MCF 10A (cell line): ENCODE measurements at regions not wholly inside any gene's neighbourhood (a gene's known extent, or its start where the extent isn't known, plus 50 kb on each side); places are given as distances from the start of the nearest gene placed in this dataset.

Source experiments
- BruUV-seq: library from RNA; stranded (reverse); fragments of 400-500 nt; replicated peaks from 2 replicates; lab custom pipeline; 2021; lab: Mats Ljungman, UMichigan
- CTCF ChIA-PET: fragments of 300-600 bp; sonication (Branson Sonifier 250); formaldehyde crosslinking; extraction: SDS; loops from one replicate; lab custom pipeline; 2021; ENCODE audit warnings: antibody characterized with exemption, inconsistent platforms; lab: Yijun Ruan, JAX
- POLR2A ChIA-PET: fragments of 300-600, 350-650 bp; sonication (Branson Sonifier 250); formaldehyde crosslinking; extraction: SDS; loops from one replicate; lab custom pipeline; 2020; ENCODE audit warnings: antibody characterized with exemption, inconsistent platforms; lab: Yijun Ruan, JAX
- DNase-seq: peaks from one replicate; pipeline ENCODE4 v3.0.0-alpha.2; 2018; ENCODE audit not compliant: unreplicated experiment
- H3K27ac Mint-ChIP-seq: one replicate; pipeline ENCODE4 v1.8.0; 2022; ENCODE audit warnings: mild to moderate bottlenecking, low read depth, mixed read lengths; ENCODE audit not compliant: unreplicated experiment
- H3K27me3 Mint-ChIP-seq: one replicate; pipeline ENCODE4 v1.8.0; 2022; ENCODE audit warnings: mixed read lengths; ENCODE audit not compliant: insufficient read depth, unreplicated experiment
- H3K36me3 Mint-ChIP-seq: one replicate; pipeline ENCODE4 v1.8.0; 2022; ENCODE audit warnings: mild to moderate bottlenecking, moderate library complexity, mixed read lengths; ENCODE audit not compliant: insufficient read depth, unreplicated experiment
- H3K4me1 Mint-ChIP-seq: one replicate; pipeline ENCODE4 v1.8.0; 2022; ENCODE audit warnings: mixed read lengths; ENCODE audit not compliant: insufficient read depth, unreplicated experiment
- H3K4me3 Mint-ChIP-seq: one replicate; pipeline ENCODE4 v1.8.0; 2022; ENCODE audit warnings: mild to moderate bottlenecking, moderate library complexity, mixed read lengths; ENCODE audit not compliant: unreplicated experiment
- H3K9me3 Mint-ChIP-seq: one replicate; pipeline ENCODE4 v1.8.0; 2022; ENCODE audit warnings: mixed read lengths; ENCODE audit not compliant: unreplicated experiment
- CTCF ChIP-seq: fragments of 200-600 bp; IDR thresholded peaks from one replicate; pipeline ENCODE4 v1.8.0; 2022; ENCODE audit warnings: antibody characterized with exemption, mild to moderate bottlenecking; ENCODE audit not compliant: unreplicated experiment
- intact Hi-C: fragments of 100-400 bp; cut with micrococcal nuclease; formaldehyde crosslinking; loops from 2 replicates; pipeline ENCODE4 v1.14.1; 2022

DNA sequence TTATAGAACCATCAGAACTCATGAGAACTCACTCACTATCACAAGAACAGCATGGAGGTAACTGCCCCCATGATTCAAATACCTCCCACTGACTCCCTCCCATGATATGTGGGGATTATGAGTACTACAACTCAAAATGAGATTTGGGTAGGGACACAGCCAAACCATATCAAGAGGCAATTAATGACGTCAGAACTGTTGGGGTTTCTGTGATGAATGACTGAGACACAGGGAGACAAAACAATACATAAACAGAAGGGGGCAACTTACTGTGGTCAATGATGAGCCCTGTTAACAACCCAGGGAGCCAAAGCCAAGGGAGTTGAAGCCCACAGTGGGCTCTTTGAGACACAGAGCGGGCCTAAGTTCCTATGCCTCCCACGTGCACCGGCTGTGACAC is 171.3 kb upstream of the GHITM start:
- Mint-ChIP-seq H3K27me3 (no peaks in the 10 kb centered on the region), H3K4me3 (no peak overlapping the region), H3K9me3 (no peaks in the 10 kb centered on the region), H3K27ac (no peak overlapping the region), H3K36me3 (no peaks in the 10 kb centered on the region), H3K4me1 (no peaks in the 10 kb centered on the region)
- BruUV-seq, result no TSS peak
- intact Hi-C loops, result no loop called here
- POLR2A ChIA-PET, result no interaction called here
- CTCF ChIA-PET, result no interaction called here
- no peak for TF ChIP-seq CTCF
- no peak for DNase-seq

- no TSS peak for BruUV-seq
- Mint-ChIP-seq H3K9me3 (no peaks in the 10 kb centered on the region), H3K4me3 (no peak overlapping the region), H3K27me3 (no peaks in the 10 kb centered on the region), H3K36me3 (no peaks in the 10 kb centered on the region), H3K27ac (no peak overlapping the region), H3K4me1 (peaks cover 12% of the 10 kb centered on the region)
- peak; percentile 29 for DNase-seq
- no peak for TF ChIP-seq CTCF
- ChIA-PET CTCF (interaction anchor here (0.6 to 0.8 kb wide), 4 partner anchors 48 to 1781 kb away, joined by 3 to 4 read pairs (median 4); no protein-coding TSS in a partner anchor), POLR2A (interaction anchor here (0.7 kb wide), 1 partner anchor 15 kb away, joined by 3 read pairs; no protein-coding TSS in a partner anchor)
- intact Hi-C loops, result no loop called here
Measured at GRCh38 chr10:83978681-83979383, 160.5 kb upstream of the GHITM start.

- no peaks in the 10 kb centered on the region for H3K27me3 Mint-ChIP-seq
- CTCF ChIA-PET, result interaction anchor here (0.7 to 1.0 kb wide), 3 partner anchors 15 to 1734 kb away, joined by 3 read pairs; no protein-coding TSS in a partner anchor
- TF ChIP-seq CTCF, result no peak
- no peaks in the 10 kb centered on the region for H3K9me3 Mint-ChIP-seq
- H3K27ac Mint-ChIP-seq, result no peak overlapping the region
- no peak for DNase-seq
- POLR2A ChIA-PET, result interaction anchor here (1.2 kb wide), 1 partner anchor 8 kb away, joined by 4 read pairs; no protein-coding TSS in a partner anchor
- H3K36me3 Mint-ChIP-seq, result no peaks in the 10 kb centered on the region
- intact Hi-C loops, result no loop called here
- H3K4me3 Mint-ChIP-seq, result no peak overlapping the region
- no TSS peak for BruUV-seq
- peaks cover 17% of the 10 kb centered on the region for H3K4me1 Mint-ChIP-seq
Measured at GRCh38 chr10:83982812-83983211, 156.5 kb upstream of the GHITM start.

DNA sequence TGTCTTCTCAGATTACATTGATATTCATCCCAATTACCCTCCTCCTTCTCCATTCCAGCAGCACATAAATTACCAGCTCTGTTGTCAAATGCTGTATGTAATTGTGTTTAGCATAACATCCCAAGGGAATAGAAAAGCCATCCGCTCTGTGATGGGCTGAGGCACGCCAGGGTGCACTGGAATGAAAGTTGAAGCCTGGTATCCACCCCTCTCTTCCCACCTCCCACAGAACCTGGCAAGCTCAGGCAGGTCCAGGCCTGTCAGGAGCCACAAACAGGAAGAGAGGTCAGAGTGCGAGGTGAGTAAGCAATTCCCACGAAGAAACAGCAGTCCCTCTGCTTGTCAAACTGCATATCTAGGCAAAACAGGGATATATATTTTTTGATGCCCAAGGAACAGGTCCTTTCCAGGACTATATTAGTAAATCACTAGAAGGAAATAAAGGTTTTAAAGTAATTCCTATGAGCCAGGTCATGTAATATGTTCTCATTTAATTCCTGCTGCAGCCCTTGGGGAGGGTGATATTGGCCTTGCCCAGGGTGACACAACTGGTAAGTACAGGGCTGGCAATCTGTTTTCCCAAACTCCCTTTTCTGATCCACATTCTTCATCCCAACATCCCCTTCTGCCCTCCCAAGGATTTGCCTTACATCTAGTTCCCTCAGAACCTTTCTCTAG is 155.6 kb upstream of the GHITM start:
- H3K36me3 Mint-ChIP-seq, result no peaks in the 10 kb centered on the region
- H3K27ac Mint-ChIP-seq, result peak overlapping the region; percentile 81
- peak; percentile 95 for DNase-seq
- ChIA-PET POLR2A (interaction anchor here (1.2 kb wide), 1 partner anchor 9 kb away, joined by 4 read pairs; no protein-coding TSS in a partner anchor), CTCF (interaction anchor here (0.8 to 1.0 kb wide), 2 partner anchors 9 to 14 kb away, joined by 3 read pairs; no protein-coding TSS in a partner anchor)
- no peaks in the 10 kb centered on the region for H3K27me3 Mint-ChIP-seq
- no TSS peak for BruUV-seq
- H3K9me3 Mint-ChIP-seq, result no peaks in the 10 kb centered on the region
- intact Hi-C loops, result no loop called here
- TF ChIP-seq CTCF, result no peak
- no peak overlapping the region for H3K4me3 Mint-ChIP-seq
- H3K4me1 Mint-ChIP-seq, result peaks cover 17% of the 10 kb centered on the region
